ENCODE measurements at regions not wholly inside any gene's neighbourhood (a gene's known extent, or its start where the extent isn't known, plus 50 kb on each side); places are given as distances from the start of the nearest gene placed in this dataset.
"Not testable (repeated sequence)": the region's sequence is repeated elsewhere in the genome, so short reads cannot be mapped to it uniquely, and the experiment has no call there.

DNA sequence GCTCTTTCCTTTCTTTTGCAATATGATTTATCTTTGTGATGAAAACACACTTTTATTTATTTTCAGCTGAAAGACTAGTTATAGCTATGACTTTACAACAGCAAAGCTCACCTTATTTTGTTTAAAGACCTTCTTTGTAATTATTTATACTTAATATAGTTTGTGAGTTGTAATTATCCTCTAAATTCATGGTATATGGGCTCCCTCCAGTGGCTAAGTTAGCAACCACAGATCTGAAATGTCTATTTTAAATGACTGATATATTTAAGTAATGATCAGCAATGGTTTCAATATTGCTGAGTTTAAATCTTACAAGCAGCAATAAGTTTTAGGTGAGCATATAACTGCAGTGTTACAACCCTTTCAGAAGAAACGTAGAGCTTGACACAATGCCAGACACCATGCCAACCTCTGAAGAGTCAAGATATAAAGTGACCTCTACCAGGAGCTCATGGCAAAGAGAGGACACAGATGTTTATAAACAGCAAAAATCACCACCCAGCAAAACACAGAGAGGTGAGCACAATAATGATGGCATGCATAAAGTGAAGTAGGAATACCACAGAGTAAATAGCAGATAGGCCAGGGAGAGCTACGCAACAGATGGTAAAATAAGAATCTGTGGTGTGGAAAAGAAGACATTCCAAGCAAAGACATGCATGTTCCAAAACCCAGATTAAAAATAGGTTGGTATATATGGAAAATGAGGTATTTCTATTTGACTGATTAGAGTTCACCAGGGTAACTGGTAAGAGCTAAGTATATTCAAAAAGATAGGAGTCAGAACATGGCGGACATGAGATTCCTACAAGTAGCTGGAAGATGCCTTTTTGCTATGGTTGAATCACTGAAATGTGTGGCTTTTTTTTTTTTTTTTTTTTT, 143.7 kb upstream of the ZNF385D start:
- peak; percentile 43 for DNase-seq (ENCODE audit: low spot score)

- DNase-seq (ENCODE audit: low spot score): no peak
Observed at GRCh38 chr3:21898316-21898715, 147.3 kb upstream of the ZNF385D start.

DNA sequence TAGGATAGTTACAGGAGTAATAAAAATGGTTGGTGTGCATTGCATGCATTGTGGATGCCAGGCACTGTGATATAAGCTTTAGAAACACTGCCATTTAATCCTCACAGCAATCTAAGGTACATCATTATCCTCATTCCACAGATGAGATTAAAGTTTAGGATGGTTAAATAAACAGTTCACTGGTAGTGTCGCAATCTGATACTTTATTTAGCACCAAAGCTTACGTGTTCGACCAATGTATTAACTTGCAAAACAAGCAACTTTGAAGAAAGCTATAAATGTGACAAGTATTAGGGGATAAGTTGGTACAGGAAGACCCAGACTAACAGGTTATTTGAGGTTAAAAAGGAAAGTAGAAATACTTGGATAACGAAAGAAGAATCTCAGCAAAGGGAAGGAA, 150.5 kb upstream of the ZNF385D start:
- DNase-seq (ENCODE audit: low spot score): no peak

- no peak for DNase-seq (ENCODE audit: low spot score)
Observed at GRCh38 chr3:21902956-21903355, 151.9 kb upstream of the ZNF385D start.

DNA sequence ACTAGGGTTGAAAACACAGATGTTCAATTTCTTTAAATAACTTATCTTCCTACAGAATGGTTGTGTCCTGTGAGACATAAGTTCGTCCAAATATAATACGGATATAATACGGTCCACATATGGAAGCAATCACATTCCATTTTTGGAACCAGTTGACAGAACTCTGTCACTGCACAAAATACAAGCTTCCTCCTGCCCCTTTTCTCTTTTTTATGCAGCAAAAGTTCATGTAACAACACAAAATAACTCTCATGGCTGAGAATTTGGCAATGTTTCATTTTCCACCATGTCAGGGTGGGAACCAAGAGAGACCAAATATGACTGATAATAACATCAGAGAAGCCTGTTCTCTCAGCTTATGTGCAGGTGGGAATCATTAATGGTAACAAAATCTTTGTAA, 158.1 kb upstream of the ZNF385D start:
- no peak for DNase-seq (ENCODE audit: low spot score)

DNA sequence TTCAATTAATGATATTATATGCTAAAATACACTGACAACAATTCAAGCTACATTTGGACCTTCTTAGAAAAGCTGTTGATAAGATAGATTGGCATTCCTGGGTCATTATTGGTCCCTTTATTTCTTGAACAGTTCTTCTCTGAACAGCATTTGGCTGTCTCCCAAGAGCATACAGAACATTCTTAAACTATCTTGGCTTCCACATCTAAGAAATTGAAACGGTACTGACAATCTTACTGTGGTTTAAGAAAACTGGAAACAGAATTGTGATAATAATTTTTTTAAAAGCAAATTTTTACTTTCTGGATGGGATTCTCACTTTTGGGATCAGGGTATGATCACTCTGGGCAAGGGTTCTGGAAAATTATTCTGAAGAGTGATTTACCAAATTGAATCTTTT, 161.7 kb upstream of the ZNF385D start:
- no peak for DNase-seq (ENCODE audit: low spot score)

DNA sequence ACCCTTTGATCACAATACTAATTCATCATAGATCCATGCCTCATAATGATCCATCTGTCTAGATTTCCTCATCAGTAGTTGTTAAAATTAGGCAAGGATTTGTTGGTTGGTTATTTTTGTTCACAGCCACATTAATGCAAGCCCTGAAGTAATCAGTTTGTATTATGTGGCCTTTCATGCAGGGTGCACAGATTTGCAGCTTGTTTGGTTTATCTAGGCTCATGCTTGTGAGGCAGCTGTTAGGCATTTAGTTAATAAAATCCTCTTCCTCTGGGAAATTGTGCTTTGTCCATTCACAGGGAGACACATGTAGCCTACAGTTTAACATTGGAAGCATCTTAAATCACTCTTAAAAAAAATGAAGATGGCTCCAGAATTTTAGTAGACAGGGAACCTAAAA, 162.8 kb upstream of the ZNF385D start:
- no peak for DNase-seq (ENCODE audit: low spot score)

GRCh38 chr3:21914451-21914850, 163.4 kb upstream of the ZNF385D start:
- DNase-seq (ENCODE audit: low spot score): no peak

DNA sequence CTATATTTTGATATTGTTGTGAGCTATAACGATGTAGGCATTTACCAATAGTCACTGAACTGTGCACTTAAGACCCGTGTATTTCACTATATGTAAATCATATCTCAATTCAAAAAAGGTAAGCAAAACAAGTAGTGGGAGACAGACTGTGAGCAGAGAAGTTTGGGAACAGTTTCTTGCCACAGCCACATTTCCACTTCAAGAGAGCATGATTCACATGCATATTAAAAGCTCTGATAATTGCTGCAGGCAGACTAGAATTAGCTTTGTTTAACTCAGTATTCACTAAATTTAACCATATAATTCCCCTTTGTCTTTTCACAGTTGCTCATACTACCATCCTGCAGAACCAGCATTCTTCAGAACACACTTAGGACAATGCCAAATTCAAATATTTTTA, 168.4 kb upstream of the ZNF385D start:
- DNase-seq (ENCODE audit: low spot score): no peak

DNA sequence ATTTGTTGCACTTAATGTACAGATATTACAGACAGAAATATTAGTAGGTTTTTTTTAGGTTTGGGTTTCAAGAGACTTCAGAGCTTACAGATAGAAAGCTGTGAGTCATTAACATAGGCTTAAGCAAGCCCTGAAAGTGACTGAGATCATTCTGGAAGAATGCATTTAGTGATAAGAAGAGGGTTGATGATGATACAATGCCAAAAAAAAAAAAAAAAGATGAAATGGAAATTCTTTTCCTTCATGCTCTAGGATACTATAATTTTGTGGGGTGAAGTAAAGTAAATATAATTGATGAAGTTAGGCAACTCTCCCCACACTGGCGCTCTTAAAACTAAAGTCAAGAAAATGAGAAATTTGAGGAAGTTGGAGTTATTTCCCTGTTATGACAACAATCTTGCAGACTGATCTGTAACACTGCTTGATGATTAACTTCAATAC, 169.4 kb upstream of the ZNF385D start:
- DNase-seq (ENCODE audit: low spot score): peak; percentile 39

GRCh38 chr3:21923156-21923555, 172.1 kb upstream of the ZNF385D start:
- DNase-seq (ENCODE audit: low spot score): not testable (repeated sequence)

DNA sequence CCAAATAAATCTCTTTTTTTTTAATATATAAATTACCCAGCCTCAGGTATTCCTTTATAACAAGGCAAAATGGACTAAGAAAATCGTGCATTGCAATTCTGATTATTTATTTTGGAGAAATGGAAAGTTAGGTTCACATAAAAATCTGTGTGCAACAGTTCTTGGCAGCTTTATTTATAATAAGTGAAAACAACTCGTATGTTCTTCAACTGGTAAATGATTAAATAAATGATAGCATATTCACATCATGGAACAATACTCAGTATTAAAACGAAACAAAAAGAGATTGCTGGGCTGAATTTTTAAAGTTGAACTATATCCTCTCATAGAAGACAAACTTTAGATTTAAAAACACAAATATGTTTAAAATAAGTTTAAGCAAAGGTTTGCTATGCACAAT, 176.3 kb upstream of the ZNF385D start:
- no peak for DNase-seq (ENCODE audit: low spot score)

- DNase-seq (ENCODE audit: low spot score): no peak
Observed at GRCh38 chr3:21934591-21934990, 183.6 kb upstream of the ZNF385D start.

- DNase-seq (ENCODE audit: low spot score): no peak
Observed at GRCh38 chr3:21936207-21936606, 185.2 kb upstream of the ZNF385D start.

DNA sequence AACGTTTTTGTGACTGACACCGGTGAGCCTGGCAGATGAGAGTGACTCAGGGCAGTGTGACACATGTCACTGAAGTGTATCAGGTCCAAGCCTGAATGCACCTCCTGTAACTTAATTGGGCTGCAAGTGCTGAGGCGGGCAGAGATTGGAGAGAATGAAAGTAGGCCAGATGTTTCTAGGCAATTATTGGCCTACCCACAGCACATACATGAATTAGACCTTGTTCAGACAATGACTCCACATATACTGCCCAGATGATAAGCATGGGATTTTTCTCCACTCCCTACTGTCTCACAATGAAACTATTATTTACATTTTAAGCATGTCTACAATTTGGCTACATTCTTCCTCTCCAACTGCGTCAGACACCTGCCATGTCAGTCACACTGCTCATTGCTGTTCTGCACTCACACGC, 187.3 kb upstream of the ZNF385D start:
- peak; percentile 39 for DNase-seq (ENCODE audit: low spot score)

- peak; percentile 19 for DNase-seq (ENCODE audit: low spot score)
Observed at GRCh38 chr3:21942328-21942727, 191.3 kb upstream of the ZNF385D start.

- DNase-seq (ENCODE audit: low spot score): peak; percentile 42
Observed at GRCh38 chr3:21944251-21944650, 193.2 kb upstream of the ZNF385D start.

DNA sequence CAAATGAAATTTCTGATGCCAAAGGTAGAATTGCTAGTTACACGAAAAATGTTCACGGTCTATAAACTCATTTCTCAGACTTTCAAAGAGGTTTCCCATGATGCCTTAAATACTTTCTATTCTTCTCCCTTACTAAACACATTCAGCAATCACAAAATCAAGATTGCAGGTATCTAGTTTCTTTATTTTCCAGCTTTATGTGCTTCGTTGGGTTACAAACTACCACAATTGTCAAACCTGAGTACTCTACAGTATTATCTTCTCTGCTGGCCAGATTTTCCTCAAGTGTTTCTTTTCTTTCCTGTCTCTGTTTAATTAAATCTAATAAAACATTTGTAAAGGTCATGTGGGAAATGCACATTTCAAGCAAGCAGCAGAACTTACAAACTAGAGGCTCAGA, 201.8 kb upstream of the ZNF385D start:
- no peak for DNase-seq (ENCODE audit: low spot score)

DNA sequence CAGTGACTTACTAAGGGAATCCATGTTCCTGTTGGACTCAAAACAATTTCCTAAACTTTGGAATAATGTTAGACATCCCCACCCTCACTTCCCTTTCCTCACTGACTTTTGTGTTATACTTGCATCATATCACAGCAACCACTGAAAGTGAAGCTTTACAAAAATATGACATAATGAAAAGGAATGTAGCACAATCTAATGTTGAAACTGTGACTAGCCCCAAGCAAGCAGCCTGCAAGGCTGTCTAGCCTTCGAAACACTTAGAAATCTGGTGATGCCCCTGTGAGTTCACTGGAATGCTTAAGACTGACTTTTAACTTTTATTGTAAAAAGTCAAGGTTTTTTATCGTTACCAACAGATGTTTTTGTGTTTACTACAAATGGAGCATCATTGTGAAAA, 203.7 kb upstream of the ZNF385D start:
- DNase-seq (ENCODE audit: low spot score): peak; percentile 2

DNA sequence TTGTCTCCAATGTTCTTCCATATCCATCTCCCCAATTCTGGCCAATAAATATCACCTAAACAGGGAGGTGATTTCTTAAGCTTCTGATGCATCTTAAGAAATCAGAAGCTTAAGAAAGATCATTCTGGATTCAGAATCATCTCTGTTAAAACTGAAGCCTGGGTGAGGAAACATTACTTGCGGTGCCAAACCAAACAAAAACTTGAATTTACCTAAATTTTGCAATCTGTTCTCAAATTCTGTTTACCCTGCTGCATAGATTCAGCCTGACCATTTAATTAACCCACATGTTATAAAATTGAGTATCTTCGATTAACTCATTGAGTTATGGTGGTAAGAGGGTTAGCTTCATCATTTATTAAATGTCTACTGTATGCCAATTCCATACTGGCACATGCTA, 204.4 kb upstream of the ZNF385D start:
- no peak for DNase-seq (ENCODE audit: low spot score)

GRCh38 chr3:21960033-21960432, 209.0 kb upstream of the ZNF385D start:
- DNase-seq (ENCODE audit: low spot score): no peak

DNA sequence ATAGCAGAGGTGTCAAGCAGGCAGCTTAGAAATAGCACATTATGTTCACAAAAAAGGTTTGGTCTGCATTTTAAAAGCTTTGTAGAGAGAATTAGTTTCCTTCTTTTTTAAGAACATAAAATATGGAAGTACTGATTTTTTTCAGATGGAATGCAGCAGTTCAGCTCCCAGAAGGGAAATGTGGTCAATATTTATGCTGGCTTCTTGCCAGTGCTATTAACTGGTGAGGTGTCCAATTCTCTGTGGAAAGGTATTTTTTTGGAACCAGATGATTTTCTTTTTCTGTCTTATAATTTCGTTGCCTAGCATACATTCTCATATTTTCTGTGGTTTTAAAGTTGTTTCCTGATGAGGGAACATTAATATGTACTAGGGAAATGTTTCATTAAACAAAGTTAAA, 211.4 kb upstream of the ZNF385D start:
- no peak for DNase-seq (ENCODE audit: low spot score)

- DNase-seq (ENCODE audit: low spot score): not testable (repeated sequence)
Observed at GRCh38 chr3:21966457-21966856, 215.4 kb upstream of the ZNF385D start.

DNA sequence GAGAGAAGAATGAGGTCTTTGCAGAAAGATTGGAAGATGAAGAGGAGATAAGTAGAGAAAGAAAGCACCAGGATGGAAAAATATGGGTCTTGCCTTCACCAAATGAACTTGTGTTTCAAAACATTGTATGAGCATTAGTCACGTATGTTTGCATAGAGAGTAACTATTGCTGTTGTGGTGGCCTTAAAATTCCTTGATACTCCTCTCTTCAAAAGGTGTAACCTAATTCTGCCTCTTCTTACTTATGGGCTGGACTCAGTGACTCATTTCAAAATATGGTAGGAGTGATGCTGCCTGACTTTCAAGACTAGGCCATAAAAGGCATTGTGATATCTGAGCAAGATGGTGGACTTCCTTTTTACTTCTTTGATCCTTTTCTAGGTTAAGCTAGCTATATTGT, 228.7 kb upstream of the ZNF385D start:
- peak; percentile 30 for DNase-seq (ENCODE audit: low spot score)

All from kidney tubule cell (primary cell).